NT2/D1 (cell line): ENCODE measurements at regions not wholly inside any gene's neighbourhood (a gene's known extent, or its start where the extent isn't known, plus 50 kb on each side); places are given as distances from the start of the nearest gene placed in this dataset.

Source experiments
- SUZ12 ChIP-seq: IDR thresholded peaks from 2 replicates; pipeline ENCODE4 v1.6.1; 2011; ENCODE audit not compliant: insufficient read length, insufficient read depth; ENCODE audit errors: extremely low read depth
- YY1 ChIP-seq: IDR thresholded peaks from 2 replicates; pipeline ENCODE4 v1.6.1; 2011; ENCODE audit not compliant: insufficient read length, insufficient read depth

DNA sequence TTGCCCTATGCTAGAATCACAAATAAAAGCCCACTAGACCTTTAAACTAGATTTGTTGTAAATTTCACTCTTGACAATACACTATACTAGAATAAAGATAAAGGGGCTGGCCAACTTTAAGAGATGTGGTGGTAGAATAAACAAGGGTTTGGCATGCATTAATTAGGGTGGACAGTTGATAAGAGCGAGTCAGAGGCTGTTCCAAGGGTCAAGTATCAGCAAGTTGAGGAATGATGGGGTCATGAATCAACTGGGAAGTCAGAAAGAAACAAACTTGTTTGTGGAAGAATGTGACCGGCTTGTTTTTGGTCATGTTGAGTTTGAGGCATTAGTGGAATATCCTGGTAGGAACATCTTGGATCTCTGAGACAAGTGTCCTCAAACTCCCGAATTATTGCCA is 398.3 kb upstream of the TNP1 start:
- TF ChIP-seq SUZ12 (no peak), YY1 (no peak)
